IMR-90 (cell line): ENCODE measurements at regions not wholly inside any gene's neighbourhood (a gene's known extent, or its start where the extent isn't known, plus 50 kb on each side); places are given as distances from the start of the nearest gene placed in this dataset.

Source experiments
- ATAC-seq: fragments of 200-7000 bp; cut with Tn5 transposase; 2 replicates; pipeline ENCODE4 v1.9.1; 2020; ENCODE audit warnings: low read depth, mild to moderate bottlenecking, moderate library complexity
- BruUV-seq: library from RNA; stranded (reverse); fragments of 400-500 nt; replicated peaks from 2 replicates; lab custom pipeline; 2021; lab: Mats Ljungman, UMichigan
- CTCF ChIA-PET: fragments of 300-600 bp; formaldehyde crosslinking; extraction: SDS; loops from one replicate; lab custom pipeline; 2021; ENCODE audit warnings: antibody characterized with exemption; lab: Yijun Ruan, JAX
- POLR2A ChIA-PET: fragments of 300-600 bp; sonication (Branson Sonifier 250); formaldehyde crosslinking; loops from one replicate; lab custom pipeline; 2022; ENCODE audit warnings: antibody characterized with exemption; ENCODE audit not compliant: unreplicated experiment; lab: Charles Lee
- DNase-seq: peaks from one replicate; pipeline ENCODE4 v3.0.0; 2013
- H2AFZ ChIP-seq: replicated peaks from 2 replicates; pipeline ENCODE3; 2013; ENCODE audit warnings: low read length, mild to moderate bottlenecking; ENCODE audit not compliant: poor library complexity
- H2AK5ac ChIP-seq: 2 replicates; pipeline ENCODE4 v1.6.1; 2013; ENCODE audit warnings: low read depth, low read length, inconsistent platforms
- H2AK9ac ChIP-seq: replicated peaks from 2 replicates; pipeline ENCODE3; 2013; ENCODE audit warnings: mild to moderate bottlenecking, low read depth, low read length, moderate library complexity; ENCODE audit not compliant: poor library complexity
- H2BK120ac ChIP-seq: 2 replicates; pipeline ENCODE4 v1.6.1; 2013; ENCODE audit warnings: low read depth, low read length, inconsistent platforms
- H2BK15ac ChIP-seq: 3 replicates; pipeline ENCODE4 v1.6.1; 2013; ENCODE audit warnings: low read depth, low read length, inconsistent platforms
- H2BK20ac ChIP-seq: 2 replicates; pipeline ENCODE4 v1.6.1; 2013; ENCODE audit warnings: low read depth, mild to moderate bottlenecking, inconsistent platforms, low read length, moderate library complexity
- H2BK5ac ChIP-seq: 2 replicates; pipeline ENCODE4 v1.6.1; 2013; ENCODE audit warnings: mild to moderate bottlenecking, low read depth, low read length, inconsistent platforms; ENCODE audit not compliant: poor library complexity, severe bottlenecking
- H3K14ac ChIP-seq: replicated peaks from 2 replicates; pipeline ENCODE4 v1.6.1; 2013; ENCODE audit warnings: low read depth, low read length, inconsistent platforms
- H3K18ac ChIP-seq: 2 replicates; pipeline ENCODE4 v1.6.1; 2013; ENCODE audit warnings: low read depth, low read length, control low read depth
- H3K23ac ChIP-seq: 2 replicates; pipeline ENCODE4 v1.6.1; 2013; ENCODE audit warnings: low read depth, low read length, inconsistent platforms
- H3K27ac ChIP-seq: 2 replicates; pipeline ENCODE4 v1.5.1; 2013; ENCODE audit warnings: mild to moderate bottlenecking, control low read depth, low read length; ENCODE audit not compliant: insufficient read depth
- H3K27me3 ChIP-seq: 2 replicates; pipeline ENCODE4 v1.6.1; 2013; ENCODE audit warnings: low read length; ENCODE audit not compliant: control insufficient read depth, insufficient read depth
- H3K36me3 ChIP-seq: 2 replicates; pipeline ENCODE4 v1.6.1; 2013; ENCODE audit warnings: low read length, mixed read lengths; ENCODE audit not compliant: control insufficient read depth, insufficient read depth
- H3K4ac ChIP-seq: 2 replicates; pipeline ENCODE4 v1.6.1; 2013; ENCODE audit warnings: low read depth, low read length, inconsistent platforms
- H3K4me1 ChIP-seq: 2 replicates; pipeline ENCODE4 v1.6.1; 2013; ENCODE audit warnings: low read length, mixed read lengths; ENCODE audit not compliant: control insufficient read depth, insufficient read depth
- H3K4me2 ChIP-seq: 2 replicates; pipeline ENCODE4 v1.6.1; 2013; ENCODE audit warnings: low read depth, mild to moderate bottlenecking, control low read depth, low read length, moderate library complexity
- H3K4me3 ChIP-seq: 2 replicates; pipeline ENCODE4 v1.5.1; 2013; ENCODE audit warnings: low read depth, mild to moderate bottlenecking, control low read depth, low read length, moderate library complexity; ENCODE audit not compliant: insufficient read depth
- H3K56ac ChIP-seq: 2 replicates; pipeline ENCODE4 v1.6.1; 2013; ENCODE audit warnings: low read length, inconsistent platforms; ENCODE audit not compliant: insufficient read depth; ENCODE audit errors: extremely low read depth
- H3K79me1 ChIP-seq, 2 experiments: 2 replicates each; pipeline ENCODE4 v1.6.1; 2013; ENCODE audit warnings: low read length in 2 of 2, inconsistent platforms in 1 of 2, low read depth in 1 of 2
- H3K9ac ChIP-seq: 2 replicates; pipeline ENCODE4 v1.6.1; 2013; ENCODE audit warnings: low read depth, low read length, control low read depth
- H3K9me1 ChIP-seq: 2 replicates; pipeline ENCODE4 v1.6.1; 2013; ENCODE audit warnings: low read length, inconsistent platforms; ENCODE audit not compliant: insufficient read depth
- H3K9me3 ChIP-seq: 2 replicates; pipeline ENCODE4 v1.6.1; 2013; ENCODE audit warnings: low read length; ENCODE audit not compliant: control insufficient read depth, insufficient read depth
- H4K20me1 ChIP-seq: 2 replicates; pipeline ENCODE4 v1.6.1; 2013; ENCODE audit warnings: low read length, inconsistent platforms; ENCODE audit not compliant: insufficient read depth
- H4K5ac ChIP-seq: 2 replicates; pipeline ENCODE4 v1.6.1; 2013; ENCODE audit warnings: mild to moderate bottlenecking, low read depth, low read length, control low read depth
- H4K8ac ChIP-seq, 2 experiments: 2 replicates each; pipeline ENCODE4 v1.6.1; 2013; ENCODE audit warnings: low read depth in 2 of 2, low read length in 2 of 2, control low read depth in 1 of 2, inconsistent platforms in 1 of 2
- H4K91ac ChIP-seq: 2 replicates; pipeline ENCODE4 v1.6.1; 2013; ENCODE audit warnings: low read depth, low read length, inconsistent platforms; ENCODE audit not compliant: insufficient read depth
- CEBPB ChIP-seq: IDR thresholded peaks from 2 replicates; pipeline ENCODE4 v1.6.1; 2012; ENCODE audit warnings: low read depth, low read length, improper control_type of control experiment
- CHD1 ChIP-seq: IDR thresholded peaks from 2 replicates; pipeline ENCODE4 v1.6.1; 2012; ENCODE audit warnings: low read depth, low read length, improper control_type of control experiment
- CTCF ChIP-seq: conservative IDR thresholded peaks from 2 replicates; pipeline ENCODE4 v1.5.1; 2012; ENCODE audit warnings: mild to moderate bottlenecking, low read depth, low read length, improper control_type of control experiment
- ELK1 ChIP-seq: fragments of 150-350 bp; IDR thresholded peaks from 2 replicates; pipeline ENCODE4 v1.6.1; 2016; ENCODE audit warnings: low read depth, mild to moderate bottlenecking, low read length, moderate library complexity, borderline replicate concordance
- FOS ChIP-seq: fragments of 150-350 bp; IDR thresholded peaks from 2 replicates; pipeline ENCODE4 v1.6.1; 2016; ENCODE audit warnings: low read depth, low read length
- MXI1 ChIP-seq: IDR thresholded peaks from 2 replicates; pipeline ENCODE4 v1.6.1; 2012; ENCODE audit warnings: low read depth, mild to moderate bottlenecking, low read length, moderate library complexity, borderline replicate concordance
- RFX5 ChIP-seq: IDR thresholded peaks from 2 replicates; pipeline ENCODE4 v1.8.0; 2012; ENCODE audit warnings: low read depth, mild to moderate bottlenecking, low read length, moderate library complexity
- WGBS, 2 experiments: methylation state at CpG; one replicate each; pipeline versions ENCODE4 v1.1.5 to v1.1.7; 2013; ENCODE audit warnings: missing lambda C conversion rate in 2 of 2; ENCODE audit not compliant: insufficient read length in 1 of 2; ENCODE audit errors: extremely low coverage in 2 of 2; 5-methylcytosine and 5-hydroxymethylcytosine counted together
- dilution Hi-C: fragments of 300-500 bp; cut with HindIII; formaldehyde crosslinking; loops from one replicate; pipeline ENCODE4 v1.14.3; 2018; ENCODE audit warnings: low sequenced_read_pairs; ENCODE audit not compliant: unreplicated experiment
- in situ Hi-C: fragments of 300-500 bp; cut with MboI; formaldehyde crosslinking; loops from 3 replicates; pipeline ENCODE4 v1.14.3; 2019; ENCODE audit warnings: low sequenced_read_pairs, inconsistent platforms, mixed read lengths
- intact Hi-C: fragments of 100-400 bp; cut with micrococcal nuclease; formaldehyde crosslinking; loops from 2 replicates; pipeline ENCODE4 v1.10.0; 2022

- H3K27me3 ChIP-seq, result no peaks in the 10 kb centered on the region
- no peak overlapping the region for H3K27ac ChIP-seq
- H2BK120ac ChIP-seq, result no peak overlapping the region
- DNase-seq (no peak), ATAC-seq (no peak)
- H4K20me1 ChIP-seq, result no peaks in the 10 kb centered on the region
- POLR2A ChIA-PET, result no interaction called here
- H2AK9ac ChIP-seq, result no peak overlapping the region
- no peak overlapping the region for H3K23ac ChIP-seq
- H2BK15ac ChIP-seq, result no peak overlapping the region
- H3K36me3 ChIP-seq, result no peaks in the 10 kb centered on the region
- peaks cover 6% of the 10 kb centered on the region for H3K9me3 ChIP-seq
- no peak overlapping the region for H2AK5ac ChIP-seq
- intact Hi-C loops, result no loop called here
- no peaks in the 10 kb centered on the region for H3K9me1 ChIP-seq
- no peak overlapping the region for H3K18ac ChIP-seq
- no peak for TF ChIP-seq ELK1
- TF ChIP-seq CTCF, result no peak
- no peak for TF ChIP-seq MXI1
- no peak for TF ChIP-seq CHD1
- no peak for TF ChIP-seq CEBPB
- no peak for TF ChIP-seq RFX5
- no peak for TF ChIP-seq FOS
- no peak overlapping the region for H4K91ac ChIP-seq
- no peaks in the 10 kb centered on the region for H3K4me1 ChIP-seq
- H3K9ac ChIP-seq, result no peak overlapping the region
- H3K4ac ChIP-seq, result no peak overlapping the region
- no peak overlapping the region for H2BK5ac ChIP-seq
- no peak overlapping the region for H3K56ac ChIP-seq
- H2AFZ ChIP-seq, result no peak overlapping the region
- H2BK20ac ChIP-seq, result no peak overlapping the region
- no peak overlapping the region for H3K14ac ChIP-seq
- H3K4me3 ChIP-seq, result no peak overlapping the region
- CTCF ChIA-PET, result no interaction called here
- no peak overlapping the region for H3K4me2 ChIP-seq
- no peak overlapping the region for H4K5ac ChIP-seq
- in situ Hi-C loops, result no loop called here
- no TSS peak for BruUV-seq
- dilution Hi-C loops, result no loop called here
- H3K79me1 ChIP-seq, result no peaks in the 10 kb centered on the region
- WGBS, 2 experiments, result no CpG with 5 or more reads among the region's 5 CpGs
- H4K8ac ChIP-seq, result no peak overlapping the region
Measured at GRCh38 chr13:72004784-72005374, 137.9 kb upstream of the DACH1 start.
